ENCODE measurements at regions not wholly inside any gene's neighbourhood (a gene's known extent, or its start where the extent isn't known, plus 50 kb on each side); places are given as distances from the start of the nearest gene placed in this dataset.
"Not testable (repeated sequence)": the region's sequence is repeated elsewhere in the genome, so short reads cannot be mapped to it uniquely, and the experiment has no call there.

- no peak for DNase-seq
Measured at GRCh38 chr21:26320596-26320995, 150.0 kb upstream of the APP start.

DNA sequence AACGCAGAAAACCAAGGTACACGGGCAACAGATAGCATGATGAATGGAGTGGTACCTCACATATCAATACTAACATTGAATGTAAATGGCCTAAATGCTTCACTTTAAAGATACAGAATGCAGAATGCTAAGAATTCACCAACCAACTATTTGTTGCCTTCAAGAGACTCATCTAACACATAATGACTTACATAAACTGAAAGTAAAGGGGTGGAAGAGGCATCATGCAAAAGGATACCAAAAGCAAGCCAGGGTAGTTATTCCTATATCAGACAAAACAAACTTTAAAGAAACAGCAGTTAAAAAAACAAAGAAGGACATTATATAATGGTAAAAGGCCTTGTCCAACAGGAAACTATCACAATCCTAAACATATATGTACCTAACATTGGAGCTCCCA lies 137.1 kb upstream of the APP start:
- DNase-seq: no peak

DNA sequence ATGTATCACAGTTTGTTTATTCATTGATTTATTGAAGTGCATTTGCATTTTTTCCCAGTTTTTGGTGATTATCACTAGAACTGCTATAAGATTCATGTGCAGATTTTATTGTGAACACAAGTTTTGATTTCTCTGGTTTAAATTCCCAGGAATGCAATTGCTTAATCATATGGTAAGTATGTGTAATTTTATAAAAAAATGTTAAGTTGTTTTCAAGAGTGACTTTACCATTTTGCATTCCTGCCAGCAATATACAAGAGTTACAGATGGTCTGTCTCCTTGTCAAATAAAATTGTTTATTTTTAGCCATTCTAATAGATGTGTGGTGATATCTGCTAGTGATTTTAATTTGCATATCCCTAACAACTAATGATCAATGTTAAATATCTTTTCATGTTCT lies 127.3 kb upstream of the APP start:
- no peak for DNase-seq

DNA sequence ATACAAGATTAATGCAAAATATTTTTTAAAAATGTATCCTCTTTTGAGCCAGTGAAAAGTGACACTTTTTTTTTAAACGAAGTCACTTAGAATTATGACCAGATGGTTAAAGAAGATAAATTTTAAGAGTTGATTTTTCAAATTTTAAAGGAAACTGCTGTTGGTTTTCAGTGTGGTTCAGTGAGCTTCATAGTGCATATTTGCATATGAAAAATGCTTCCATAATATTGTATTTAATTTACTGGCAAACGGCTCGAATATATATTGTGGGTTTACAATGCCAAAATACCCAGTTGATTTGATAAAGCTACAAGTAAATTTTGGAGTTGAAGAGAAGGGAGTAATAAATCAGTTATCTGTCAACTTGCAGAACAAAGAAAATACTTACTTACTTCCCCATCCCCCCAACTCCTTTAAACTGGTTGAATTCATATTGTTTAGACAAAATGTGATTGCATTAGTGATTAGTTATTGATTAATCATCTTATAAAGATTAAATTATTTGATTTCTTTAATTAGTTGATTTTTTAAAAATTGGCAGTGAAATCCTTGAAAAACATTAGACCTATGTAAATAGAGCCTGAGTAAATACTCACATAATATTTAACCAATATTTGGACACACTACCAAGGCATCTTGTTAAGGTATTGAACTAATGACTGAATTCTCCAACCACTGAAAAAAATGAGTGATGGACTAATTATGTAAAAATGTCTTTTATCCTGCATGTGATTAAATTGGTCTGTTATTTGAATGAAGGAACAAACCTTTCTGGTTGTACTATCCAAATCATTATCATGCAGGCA lies 122.8 kb upstream of the APP start:
- peak in 1 of 3 experiments; percentile 23 for DNase-seq

DNA sequence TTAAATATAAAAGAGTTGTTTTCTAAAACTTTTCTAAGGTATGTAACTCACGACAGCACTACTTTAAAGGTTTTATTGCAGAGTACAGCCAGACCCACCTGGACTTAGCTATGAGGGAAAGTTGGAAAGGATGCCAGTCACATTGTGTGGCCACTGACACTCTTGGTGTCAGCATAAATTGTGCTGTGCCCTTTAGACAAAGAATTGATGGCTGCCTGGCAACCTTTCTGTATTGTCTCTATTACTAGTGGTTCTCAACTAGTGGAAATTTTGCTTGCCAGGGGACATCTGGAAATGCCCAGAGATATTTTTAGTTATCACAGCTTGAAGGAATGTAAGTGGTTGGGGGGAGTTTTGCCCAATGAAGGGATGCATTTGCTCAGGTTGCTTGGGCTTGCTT lies 117.5 kb upstream of the APP start:
- DNase-seq: no peak

- no peak for DNase-seq
Measured at GRCh38 chr21:26284531-26284930, 114.0 kb upstream of the APP start.

DNA sequence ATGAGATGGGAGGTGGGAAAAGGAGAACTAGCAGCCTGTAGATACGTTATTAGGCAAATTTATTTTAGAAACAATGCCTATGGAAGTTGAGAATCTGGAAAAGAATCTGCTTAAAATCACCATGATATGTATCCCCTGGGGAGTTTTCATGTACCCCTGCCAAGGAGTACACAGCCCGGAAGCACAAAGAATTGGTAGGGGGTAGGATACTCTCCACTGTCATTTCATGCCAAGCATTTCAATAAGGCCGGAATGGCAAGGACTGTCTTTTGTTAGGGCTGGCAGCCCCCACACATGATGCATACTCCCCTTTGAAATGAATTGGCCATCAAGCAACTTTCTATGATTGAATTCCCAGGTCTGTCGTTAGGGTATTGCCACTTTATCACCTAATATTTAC lies 111.5 kb upstream of the APP start:
- no peak for DNase-seq

GRCh38 chr21:26281506-26281905 lies 110.9 kb upstream of the APP start:
- DNase-seq: no peak

- DNase-seq: no peak
Measured at GRCh38 chr21:26280775-26281174, 110.2 kb upstream of the APP start.

- no peak for DNase-seq
Measured at GRCh38 chr21:26280148-26280547, 109.6 kb upstream of the APP start.

DNA sequence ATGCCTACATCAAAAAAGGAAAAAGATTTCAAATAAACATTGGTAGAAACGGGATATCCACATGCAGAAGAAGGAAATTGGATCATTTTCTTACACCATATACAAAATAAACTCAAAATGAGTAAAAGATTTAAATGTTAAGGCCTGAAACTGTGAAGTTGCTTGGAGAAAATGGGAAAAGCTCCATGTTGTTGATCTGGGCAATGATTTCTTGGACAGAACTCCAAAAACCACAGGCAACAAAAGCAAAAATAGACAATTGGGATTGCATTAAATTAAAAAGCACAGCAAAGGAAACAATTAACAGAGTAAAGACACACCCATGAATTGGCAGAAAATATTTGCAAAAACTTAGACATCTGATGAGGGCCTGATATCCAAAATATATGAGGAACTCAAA lies 105.2 kb upstream of the APP start:
- no peak for DNase-seq

- no peak for DNase-seq
Measured at GRCh38 chr21:26273686-26274313, 103.2 kb upstream of the APP start.

GRCh38 chr21:26267389-26267788 lies 96.8 kb upstream of the APP start:
- peak in 1 of 3 experiments; percentile 56 for DNase-seq

- DNase-seq: no peak
Measured at GRCh38 chr21:26246073-26246472, 75.5 kb upstream of the APP start.

DNA sequence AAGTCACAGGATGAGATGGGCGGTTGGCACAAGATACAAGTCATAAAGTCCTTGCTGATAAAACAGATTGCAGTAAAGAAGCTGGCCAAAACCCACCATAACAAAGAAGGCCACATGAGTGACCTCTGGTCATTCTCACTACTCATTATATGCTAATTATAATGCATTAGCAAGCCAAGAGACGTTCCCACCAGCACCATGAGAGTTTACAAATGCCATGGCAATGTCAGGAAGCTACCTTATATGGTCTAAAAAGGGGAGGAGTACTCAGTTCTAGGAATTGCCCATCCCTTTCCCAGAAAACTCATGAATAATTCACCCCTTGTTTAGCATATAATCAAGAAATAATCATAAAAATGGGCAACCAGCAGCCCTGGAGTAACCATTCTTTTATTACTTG lies 74.9 kb upstream of the APP start:
- no peak for DNase-seq

DNA sequence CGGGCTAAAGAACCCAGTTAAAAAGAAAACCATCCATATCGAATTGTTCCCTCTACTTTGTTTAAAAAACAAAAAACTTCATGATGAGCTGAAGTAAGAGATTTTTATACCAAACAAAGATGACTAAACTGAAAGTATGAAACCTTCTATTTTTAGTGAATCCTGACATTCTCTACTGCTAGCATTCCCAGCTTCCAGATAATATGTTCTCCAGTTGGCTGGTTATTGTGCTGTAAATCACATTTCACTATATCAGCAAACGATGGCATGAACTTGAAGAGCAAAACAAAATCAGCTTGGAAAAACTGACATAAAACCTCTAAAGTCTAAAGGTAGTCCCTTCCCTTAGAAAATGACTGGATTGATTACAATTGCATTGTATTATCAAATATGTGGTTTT lies 68.1 kb upstream of the APP start:
- DNase-seq: no peak

GRCh38 chr21:26236281-26236680 lies 65.7 kb upstream of the APP start:
- no peak for DNase-seq

DNA sequence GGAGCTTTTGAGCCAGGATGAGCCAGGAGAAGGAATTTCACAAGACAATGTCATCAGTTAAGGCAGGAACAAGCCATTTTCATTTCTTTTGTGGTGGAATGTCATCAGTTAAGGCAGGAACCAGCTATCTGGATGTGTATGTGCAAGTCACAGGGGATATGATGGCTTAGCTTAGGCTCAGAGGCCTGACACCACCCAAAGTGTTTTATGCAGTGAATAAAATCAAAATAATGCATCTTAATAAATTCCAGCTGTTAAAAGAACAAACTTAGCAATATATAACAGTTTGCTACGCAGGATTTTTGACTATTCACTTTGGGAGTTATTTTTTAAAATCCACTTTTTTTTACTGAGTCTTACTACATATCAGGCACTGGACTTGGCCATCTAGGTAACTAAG lies 62.7 kb upstream of the APP start:
- DNase-seq: not testable (repeated sequence)

DNA sequence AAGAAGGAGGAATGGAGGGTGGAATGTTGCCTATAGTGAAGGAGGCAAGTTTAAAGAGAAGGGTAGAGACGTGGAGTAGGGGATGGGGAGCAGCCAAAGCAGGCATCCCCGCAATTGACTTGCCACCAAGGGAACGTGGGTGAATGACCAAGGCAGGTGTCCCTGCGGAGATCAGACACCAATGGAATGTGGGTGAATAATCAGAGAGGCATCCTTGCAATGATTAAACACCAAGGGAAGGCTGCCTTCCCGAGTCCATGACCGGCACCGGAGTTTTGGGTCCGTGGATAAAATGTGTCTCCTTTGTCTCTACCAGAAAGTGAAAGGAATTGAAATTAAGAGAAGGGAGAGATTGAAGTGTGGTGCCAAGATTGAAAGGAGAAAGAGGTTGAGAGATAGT lies 61.9 kb upstream of the APP start:
- not testable (repeated sequence) for DNase-seq

DNA sequence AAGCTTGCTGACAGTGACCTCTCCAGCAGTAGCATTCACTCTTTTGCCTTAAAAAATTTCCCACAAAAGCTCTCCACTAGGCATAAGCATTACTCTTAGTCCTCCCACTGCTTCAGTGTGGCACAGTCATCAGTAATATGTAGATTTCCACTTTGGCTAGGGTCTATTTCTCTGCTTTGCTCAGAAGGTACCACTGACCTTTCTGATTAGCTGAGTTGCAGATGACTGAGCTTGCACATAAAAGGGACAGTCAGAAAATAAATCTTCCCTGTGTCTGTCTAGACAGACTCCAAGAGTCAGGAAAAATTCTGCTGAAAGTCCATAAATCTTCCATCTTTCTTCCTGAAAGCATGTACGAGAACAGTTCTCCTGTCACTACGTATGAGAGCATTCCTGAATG lies 56.6 kb upstream of the APP start:
- no peak for DNase-seq

- no peak for DNase-seq
Measured at GRCh38 chr21:26226724-26227123, 56.2 kb upstream of the APP start.

DNA sequence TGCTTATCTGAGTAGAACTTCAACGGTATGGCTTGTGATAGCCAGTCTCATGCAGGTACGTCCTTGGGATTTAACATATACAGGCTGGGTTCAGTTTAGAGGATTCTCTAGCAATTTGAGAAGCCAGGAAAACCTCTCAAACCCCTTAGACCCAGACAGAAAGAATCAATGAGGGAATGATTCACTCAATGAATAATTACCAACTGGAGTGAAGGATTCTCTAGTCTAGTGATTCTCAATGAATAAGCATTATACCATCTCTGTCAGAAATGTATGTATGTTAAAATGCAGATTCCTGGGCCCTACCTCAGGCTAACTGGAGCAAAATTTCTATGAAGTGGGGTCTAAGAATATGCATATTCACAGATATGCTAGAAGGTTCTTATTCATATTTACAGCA lies 54.5 kb upstream of the APP start:
- no peak for DNase-seq

GRCh38 chr21:26224366-26224765 lies 53.8 kb upstream of the APP start:
- DNase-seq: no peak

Measured in NCI-H1417 (cell line).